Esophagus muscularis mucosa (tissue), 4 donors: ENCODE measurements at regions not wholly inside any gene's neighbourhood (a gene's known extent, or its start where the extent isn't known, plus 50 kb on each side); places are given as distances from the start of the nearest gene placed in this dataset.

Source experiments
- DNase-seq: peaks from one replicate; pipeline ENCODE4 v3.0.0-alpha.2; 2017; ENCODE audit errors: extremely low spot score
- H3K27ac ChIP-seq, 4 donors: fragments of 200-600 bp; sonication (generic); replicated peaks in 1 of 4; 1 replicate in 3 of 4; 2 replicates in 1 of 4; pipeline ENCODE4 v1.5.1; 2016 to 2019; ENCODE audit warnings: mild to moderate bottlenecking in 1 of 4
- H3K27me3 ChIP-seq, 4 donors: fragments of 200-600 bp; sonication (generic); one replicate each; pipeline versions ENCODE4 v1.5.1 to v1.6.0; 2016 to 2019
- H3K36me3 ChIP-seq, 4 donors: fragments of 200-600 bp; sonication (generic); one replicate each; pipeline ENCODE4 v1.5.1; 2016 to 2019
- H3K4me1 ChIP-seq, 4 donors: fragments of 200-600 bp; sonication (generic); one replicate each; pipeline ENCODE4 v1.5.1; 2016 to 2019
- H3K4me3 ChIP-seq, 4 donors: fragments of 200-600 bp; sonication (generic); 1 replicate in 2 of 4; 2 replicates in 2 of 4; pipeline ENCODE4 v1.5.1; 2016 to 2019; ENCODE audit warnings: mild to moderate bottlenecking in 4 of 4, moderate library complexity in 1 of 4
- H3K9me3 ChIP-seq, 4 donors: fragments of 200-600 bp; sonication (generic); 1 replicate in 3 of 4; 2 replicates in 1 of 4; pipeline ENCODE4 v1.5.1; 2016 to 2019
- CTCF ChIP-seq, 3 experiments: fragments of 200-600 bp in 2 of 3; fragments of 450-650 bp in 1 of 3; sonication (generic) in 2 of 3; IDR thresholded peaks; one replicate each; pipeline ENCODE4 v1.5.1; 2017 to 2019; ENCODE audit warnings: antibody characterized with exemption in 3 of 3, mild to moderate bottlenecking in 2 of 3, moderate library complexity in 1 of 3
- EP300 ChIP-seq: sonication (generic); formaldehyde crosslinking; IDR thresholded peaks from one replicate; pipeline ENCODE4 v1.6.1; 2017; ENCODE audit warnings: antibody characterized with exemption
- POLR2A ChIP-seq: fragments of 450-650 bp; IDR thresholded peaks from one replicate; pipeline ENCODE4 v1.6.1; 2017; ENCODE audit warnings: antibody characterized with exemption, moderate library complexity, mild to moderate bottlenecking, low read depth
- POLR2AphosphoS5 ChIP-seq, 2 donors: sonication (generic); formaldehyde crosslinking; IDR thresholded peaks; one replicate each; pipeline ENCODE4 v1.6.1; 2017; ENCODE audit warnings: antibody characterized with exemption in 2 of 2
- WGBS: methylation state at CpG from one replicate; pipeline ENCODE4 v1.1.5; 2018; 5-methylcytosine and 5-hydroxymethylcytosine counted together
- intact Hi-C: fragments of 100-400 bp; cut with DNase I; formaldehyde crosslinking; loops from one replicate; pipeline ENCODE4 v1.15.1; 2023

GRCh38 chr10:9076066-9076465 is 1021.6 kb downstream of the GATA3 start:
- intact Hi-C loops, result no loop called here
- TF ChIP-seq CTCF (IDR thresholded peaks at IDR 0.05), result no peak
- TF ChIP-seq EP300, result no peak
- TF ChIP-seq POLR2A, result no peak
- no peak for TF ChIP-seq POLR2AphosphoS5 (IDR thresholded peaks at IDR 0.05)
- WGBS, result 61% methylated on average over 2 of the region's 2 CpGs

GRCh38 chr10:9081253-9081652 is 1026.8 kb downstream of the GATA3 start:
- Histone ChIP-seq H3K4me1 (no peaks in the 10 kb centered on the region), H3K27ac (no peak overlapping the region), H3K36me3 (no peaks in the 10 kb centered on the region), H3K27me3 (no peaks in the 10 kb centered on the region), H3K9me3 (peaks cover 0 to 4% (median 0%) of the 10 kb centered on the region in 4 donors), H3K4me3 (no peak overlapping the region)
- DNase-seq, result no peak
- no peak for TF ChIP-seq CTCF (IDR thresholded peaks at IDR 0.05)
- TF ChIP-seq POLR2A, result no peak
- no peak for TF ChIP-seq EP300
- TF ChIP-seq POLR2AphosphoS5 (IDR thresholded peaks at IDR 0.05), result no peak
- intact Hi-C loops, result no loop called here
- 74% methylated on average over 2 of the region's 2 CpGs for WGBS

More at GRCh38 chr10:9076066-9076465, 1021.6 kb downstream of the GATA3 start:
- no peak for DNase-seq
- no peaks in the 10 kb centered on the region for H3K36me3 ChIP-seq
- no peaks in the 10 kb centered on the region for H3K9me3 ChIP-seq
- H3K27me3 ChIP-seq, result no peaks in the 10 kb centered on the region
- no peaks in the 10 kb centered on the region for H3K4me1 ChIP-seq
- no peak overlapping the region for H3K27ac ChIP-seq
- no peak overlapping the region for H3K4me3 ChIP-seq

GRCh38 chr10:9081961-9082360 is 1027.5 kb downstream of the GATA3 start:
- Histone ChIP-seq H3K4me3 (no peak overlapping the region), H3K36me3 (no peaks in the 10 kb centered on the region), H3K27ac (no peak overlapping the region), H3K4me1 (no peaks in the 10 kb centered on the region), H3K27me3 (no peaks in the 10 kb centered on the region), H3K9me3 (peaks cover 0 to 4% (median 0%) of the 10 kb centered on the region in 4 donors)
- no peak for TF ChIP-seq EP300
- TF ChIP-seq POLR2A, result no peak
- no peak for TF ChIP-seq CTCF (IDR thresholded peaks at IDR 0.05)
- TF ChIP-seq POLR2AphosphoS5 (IDR thresholded peaks at IDR 0.05), result no peak
- DNase-seq, result no peak
- intact Hi-C loops, result no loop called here
- 42% methylated on average over 2 of the region's 2 CpGs for whole genome bisulfite sequencing

- no peak overlapping the region for H3K4me3 ChIP-seq
- H3K27me3 ChIP-seq, result no peaks in the 10 kb centered on the region
- TF ChIP-seq CTCF (IDR thresholded peaks at IDR 0.05) (no peak), POLR2A (no peak), POLR2AphosphoS5 (IDR thresholded peaks at IDR 0.05) (no peak), EP300 (no peak)
- 74% methylated on average over 3 of the region's 3 CpGs for WGBS
- H3K27ac ChIP-seq, result no peak overlapping the region
- no peaks in the 10 kb centered on the region for H3K36me3 ChIP-seq
- H3K9me3 ChIP-seq, result no peaks in the 10 kb centered on the region
- intact Hi-C loops, result no loop called here
- no peaks in the 10 kb centered on the region for H3K4me1 ChIP-seq
- DNase-seq, result no peak
Observed at GRCh38 chr10:9091530-9092093, 1037.1 kb downstream of the GATA3 start.

GRCh38 chr10:9096288-9096687 is 1041.8 kb downstream of the GATA3 start:
- intact Hi-C loops, result no loop called here
- no peak overlapping the region for H3K4me3 ChIP-seq
- no peaks in the 10 kb centered on the region for H3K4me1 ChIP-seq
- 78% methylated on average over 4 of the region's 4 CpGs for WGBS
- no peaks in the 10 kb centered on the region for H3K36me3 ChIP-seq
- no peak for DNase-seq
- no peak overlapping the region for H3K27ac ChIP-seq
- H3K27me3 ChIP-seq, result no peaks in the 10 kb centered on the region
- TF ChIP-seq CTCF (IDR thresholded peaks at IDR 0.05), result no peak
- no peak for TF ChIP-seq POLR2A
- no peak for TF ChIP-seq POLR2AphosphoS5 (IDR thresholded peaks at IDR 0.05)
- no peak for TF ChIP-seq EP300
- H3K9me3 ChIP-seq, result no peaks in the 10 kb centered on the region
